GM23248 (cell line): ENCODE measurements at regions not wholly inside any gene's neighbourhood (a gene's known extent, or its start where the extent isn't known, plus 50 kb on each side); places are given as distances from the start of the nearest gene placed in this dataset.

Source experiments
- EZH2 ChIP-seq: fragments of 200-600 bp; sonication (generic); IDR thresholded peaks from 2 replicates; pipeline ENCODE4 v1.6.1; 2018; ENCODE audit warnings: antibody characterized with exemption, mild to moderate bottlenecking; ENCODE audit not compliant: insufficient read depth, poor library complexity, severe bottlenecking
- EZH2phosphoT487 ChIP-seq: fragments of 200-600 bp; sonication (generic); IDR thresholded peaks from 2 replicates; pipeline ENCODE4 v1.6.1; 2018; ENCODE audit warnings: antibody characterized with exemption, moderate library complexity, mild to moderate bottlenecking, low read depth; ENCODE audit not compliant: insufficient read depth

DNA sequence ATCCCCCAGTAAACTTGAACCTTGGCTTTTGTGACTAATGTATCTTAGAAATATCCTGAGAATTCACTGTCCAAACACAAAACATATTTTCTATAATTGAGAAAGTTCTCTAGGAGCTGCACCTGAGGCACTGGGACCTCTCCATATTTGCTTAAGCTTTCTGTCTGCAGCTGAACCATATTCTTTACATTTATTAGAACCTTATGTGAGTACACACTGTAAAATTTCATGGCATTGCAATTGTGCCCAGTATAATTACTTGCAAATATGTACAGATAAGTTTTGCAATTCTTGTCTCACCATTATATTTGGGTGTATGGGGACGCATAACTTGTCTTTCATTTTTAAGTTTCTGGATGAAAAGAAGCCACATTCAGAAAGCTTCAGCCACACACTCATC is 280.7 kb upstream of the KLHL1 start:
- TF ChIP-seq EZH2phosphoT487 (no peak), EZH2 (no peak)
